ENCODE measurements at regions not wholly inside any gene's neighbourhood (a gene's known extent, or its start where the extent isn't known, plus 50 kb on each side); places are given as distances from the start of the nearest gene placed in this dataset.

DNA sequence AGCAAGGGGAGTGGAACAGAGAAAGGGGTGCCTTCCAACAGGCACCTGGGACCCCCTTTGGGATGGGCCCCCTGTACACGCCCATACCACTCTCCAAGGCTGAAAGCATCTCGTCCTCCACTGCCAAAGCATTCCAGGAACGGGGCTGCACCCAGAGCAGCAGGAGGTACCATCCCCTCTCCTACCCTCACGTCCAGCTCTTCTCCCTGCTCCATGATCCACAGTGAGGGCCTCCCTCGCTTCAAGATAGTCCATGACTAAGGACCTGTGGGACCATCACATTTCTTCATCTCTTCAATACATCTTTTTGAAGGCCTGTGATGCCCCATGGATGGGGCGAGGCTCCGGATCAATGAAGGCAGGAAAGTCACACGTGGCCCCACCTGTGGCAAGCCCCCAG is 209.9 kb downstream of the ANKRD60 start:
- TF ChIP-seq, protein P1, sequence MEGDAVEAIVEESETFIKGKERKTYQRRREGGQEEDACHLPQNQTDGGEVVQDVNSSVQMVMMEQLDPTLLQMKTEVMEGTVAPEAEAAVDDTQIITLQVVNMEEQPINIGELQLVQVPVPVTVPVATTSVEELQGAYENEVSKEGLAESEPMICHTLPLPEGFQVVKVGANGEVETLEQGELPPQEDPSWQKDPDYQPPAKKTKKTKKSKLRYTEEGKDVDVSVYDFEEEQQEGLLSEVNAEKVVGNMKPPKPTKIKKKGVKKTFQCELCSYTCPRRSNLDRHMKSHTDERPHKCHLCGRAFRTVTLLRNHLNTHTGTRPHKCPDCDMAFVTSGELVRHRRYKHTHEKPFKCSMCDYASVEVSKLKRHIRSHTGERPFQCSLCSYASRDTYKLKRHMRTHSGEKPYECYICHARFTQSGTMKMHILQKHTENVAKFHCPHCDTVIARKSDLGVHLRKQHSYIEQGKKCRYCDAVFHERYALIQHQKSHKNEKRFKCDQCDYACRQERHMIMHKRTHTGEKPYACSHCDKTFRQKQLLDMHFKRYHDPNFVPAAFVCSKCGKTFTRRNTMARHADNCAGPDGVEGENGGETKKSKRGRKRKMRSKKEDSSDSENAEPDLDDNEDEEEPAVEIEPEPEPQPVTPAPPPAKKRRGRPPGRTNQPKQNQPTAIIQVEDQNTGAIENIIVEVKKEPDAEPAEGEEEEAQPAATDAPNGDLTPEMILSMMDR (IDR thresholded peaks at IDR 0.05; ENCODE audit: low read depth, low read length): no peak
- no peak for TF ChIP-seq EZH2phosphoT487 (IDR thresholded peaks at IDR 0.05; ENCODE audit: low read depth)
